ENCODE measurements at regions not wholly inside any gene's neighbourhood (a gene's known extent, or its start where the extent isn't known, plus 50 kb on each side); places are given as distances from the start of the nearest gene placed in this dataset.

GRCh38 chr15:72998226-72998625, 54.0 kb upstream of the NEO1 start:
- TF ChIP-seq POLR2A (IDR thresholded peaks at IDR 0.05): no peak
- TF ChIP-seq, protein P1, sequence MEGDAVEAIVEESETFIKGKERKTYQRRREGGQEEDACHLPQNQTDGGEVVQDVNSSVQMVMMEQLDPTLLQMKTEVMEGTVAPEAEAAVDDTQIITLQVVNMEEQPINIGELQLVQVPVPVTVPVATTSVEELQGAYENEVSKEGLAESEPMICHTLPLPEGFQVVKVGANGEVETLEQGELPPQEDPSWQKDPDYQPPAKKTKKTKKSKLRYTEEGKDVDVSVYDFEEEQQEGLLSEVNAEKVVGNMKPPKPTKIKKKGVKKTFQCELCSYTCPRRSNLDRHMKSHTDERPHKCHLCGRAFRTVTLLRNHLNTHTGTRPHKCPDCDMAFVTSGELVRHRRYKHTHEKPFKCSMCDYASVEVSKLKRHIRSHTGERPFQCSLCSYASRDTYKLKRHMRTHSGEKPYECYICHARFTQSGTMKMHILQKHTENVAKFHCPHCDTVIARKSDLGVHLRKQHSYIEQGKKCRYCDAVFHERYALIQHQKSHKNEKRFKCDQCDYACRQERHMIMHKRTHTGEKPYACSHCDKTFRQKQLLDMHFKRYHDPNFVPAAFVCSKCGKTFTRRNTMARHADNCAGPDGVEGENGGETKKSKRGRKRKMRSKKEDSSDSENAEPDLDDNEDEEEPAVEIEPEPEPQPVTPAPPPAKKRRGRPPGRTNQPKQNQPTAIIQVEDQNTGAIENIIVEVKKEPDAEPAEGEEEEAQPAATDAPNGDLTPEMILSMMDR (IDR thresholded peaks at IDR 0.05): no peak
- no peak for DNase-seq
- Histone ChIP-seq H3K27ac (no peak overlapping the region), H3K27me3 (no peaks in the 10 kb centered on the region), H3K36me3 (no peaks in the 10 kb centered on the region), H3K4me1 (peaks cover 7 to 8% of the 10 kb centered on the region in 2 donors), H3K9me3 (no peaks in the 10 kb centered on the region), H3K4me3 (replicated peaks in 1 of 3) (no peak overlapping the region)
- intact Hi-C loops (cut with DNase I): no loop called here
- WGBS, 2 donors: 82 to 84% methylated on average over 7 of the region's 7 CpGs

DNA sequence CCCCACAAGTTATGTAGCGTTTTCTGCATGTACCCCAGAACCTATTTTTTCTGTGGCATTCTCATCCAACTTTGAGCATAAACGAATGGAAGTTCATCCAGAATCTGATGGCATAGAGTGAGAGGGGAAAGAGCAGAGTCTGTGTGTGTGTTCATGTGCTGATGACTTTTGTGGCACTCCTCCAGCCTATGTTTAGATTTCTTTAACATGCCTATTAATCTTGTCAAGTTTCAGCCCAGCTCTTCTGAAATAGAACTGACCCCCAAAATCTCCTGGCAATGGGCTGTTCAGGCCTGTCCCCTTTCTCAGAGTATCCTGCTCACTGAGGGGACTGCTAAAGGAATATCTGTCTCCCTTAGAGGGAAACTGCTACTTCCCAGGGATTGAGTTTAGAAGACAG, 56.4 kb upstream of the NEO1 start:
- no peaks in the 10 kb centered on the region for H3K36me3 ChIP-seq
- TF ChIP-seq POLR2A (IDR thresholded peaks at IDR 0.05): no peak
- TF ChIP-seq, protein P1 (IDR thresholded peaks at IDR 0.05): no peak
- no peak for DNase-seq
- intact Hi-C loops (cut with DNase I): no loop called here
- peaks cover 7 to 8% of the 10 kb centered on the region in 2 donors for H3K4me1 ChIP-seq
- H3K9me3 ChIP-seq: no peaks in the 10 kb centered on the region
- no peak overlapping the region for H3K27ac ChIP-seq
- no peak overlapping the region for H3K4me3 ChIP-seq (replicated peaks in 1 of 3)
- 76 to 96% methylated on average over 2 of the region's 2 CpGs for WGBS, 2 donors
- H3K27me3 ChIP-seq: no peaks in the 10 kb centered on the region

DNA sequence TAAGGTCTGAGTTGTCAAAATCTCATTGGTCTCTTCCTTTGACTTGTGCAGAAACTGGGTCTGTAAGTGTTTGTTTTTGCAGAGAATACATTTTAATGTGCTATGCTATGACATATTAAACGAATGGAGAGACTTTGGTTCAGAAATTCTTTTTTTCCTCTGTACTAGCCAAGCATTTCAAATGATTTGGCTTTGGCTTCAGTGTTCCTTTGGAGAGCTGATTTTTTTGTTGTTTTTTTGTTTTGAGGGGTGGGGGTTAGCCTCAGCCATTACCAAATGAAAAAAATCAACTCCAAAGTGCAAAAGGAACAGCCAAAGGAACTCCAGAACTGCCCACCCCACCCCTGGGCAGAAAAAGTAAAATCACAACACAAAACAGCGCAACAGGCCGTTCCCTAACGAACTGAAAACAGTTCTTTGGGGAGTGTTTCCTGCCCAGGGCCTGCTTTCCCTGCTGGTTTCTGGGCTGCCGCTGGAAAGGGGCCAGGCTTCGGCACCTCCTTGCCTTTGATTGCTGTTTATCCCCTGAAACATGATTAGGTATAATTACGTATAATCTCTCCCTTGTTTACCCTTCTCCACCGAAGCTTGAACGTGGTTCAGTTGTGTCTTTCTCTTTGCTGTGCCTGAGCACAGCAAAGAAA, 57.6 kb upstream of the NEO1 start:
- intact Hi-C loops (cut with DNase I): no loop called here
- Histone ChIP-seq H3K27ac (peak overlapping the region; percentile 10 to 41 (median 21)), H3K9me3 (no peaks in the 10 kb centered on the region), H3K27me3 (no peaks in the 10 kb centered on the region), H3K4me3 (replicated peaks in 1 of 3) (no peak overlapping the region), H3K36me3 (no peaks in the 10 kb centered on the region), H3K4me1 (peaks cover 7 to 8% of the 10 kb centered on the region in 2 donors)
- DNase-seq: peak; percentile 26 to 53
- TF ChIP-seq POLR2A (IDR thresholded peaks at IDR 0.05): no peak
- TF ChIP-seq, protein P1 (IDR thresholded peaks at IDR 0.05): no peak
- WGBS, 2 donors: 28 to 40% methylated on average over 9 of the region's 9 CpGs

DNA sequence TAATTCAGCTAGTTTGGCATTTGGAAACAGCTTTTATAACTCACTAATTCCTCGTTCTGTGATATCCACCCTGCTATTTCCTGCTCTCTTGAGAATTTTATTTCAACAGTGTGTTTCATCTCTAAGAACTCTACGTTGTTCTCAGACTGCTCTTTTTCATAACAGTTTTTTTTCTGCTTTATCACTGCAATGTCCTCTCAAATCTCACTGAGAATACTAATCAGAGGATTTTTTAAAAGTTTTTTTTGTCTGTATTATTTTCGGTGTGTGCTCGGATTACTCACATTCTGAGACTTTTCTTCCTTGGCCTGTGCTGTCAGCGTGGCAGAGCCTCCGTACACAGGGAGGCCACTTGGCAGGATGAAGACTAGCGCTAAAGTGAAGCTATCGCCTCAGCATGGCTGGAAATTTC, 59.4 kb upstream of the NEO1 start:
- no peaks in the 10 kb centered on the region for H3K36me3 ChIP-seq
- intact Hi-C loops (cut with DNase I): no loop called here
- no peaks in the 10 kb centered on the region for H3K9me3 ChIP-seq
- TF ChIP-seq, protein P1 (IDR thresholded peaks at IDR 0.05): no peak
- no peak for TF ChIP-seq POLR2A (IDR thresholded peaks at IDR 0.05)
- WGBS, 2 donors: 77 to 86% methylated on average over 8 of the region's 8 CpGs
- DNase-seq: no peak
- H3K4me3 ChIP-seq (replicated peaks in 1 of 3): no peak overlapping the region
- H3K27me3 ChIP-seq: no peaks in the 10 kb centered on the region
- peaks cover 7 to 8% of the 10 kb centered on the region in 2 donors for H3K4me1 ChIP-seq
- peak overlapping the region in 1 of 3 donors; percentile 10 for H3K27ac ChIP-seq

DNA sequence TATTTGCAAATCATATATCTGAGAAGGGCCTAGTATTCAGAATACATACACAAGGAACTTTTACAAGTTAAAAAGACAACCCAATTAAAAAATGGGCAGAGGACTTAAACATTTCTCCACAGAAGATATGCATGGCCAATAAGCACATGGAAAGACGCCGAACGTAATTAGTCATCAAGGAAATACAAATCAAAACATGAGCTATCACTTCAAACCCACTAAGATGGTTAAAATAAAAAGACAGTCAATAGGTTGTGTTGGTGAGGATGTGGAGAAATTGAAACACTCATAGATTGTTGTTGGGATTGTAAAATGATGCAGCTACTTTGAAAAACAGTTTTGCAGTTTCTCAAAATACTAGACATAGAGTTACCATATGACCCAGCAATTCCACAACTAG, 61.2 kb upstream of the NEO1 start:
- Histone ChIP-seq H3K4me3 (replicated peaks in 1 of 3) (no peak overlapping the region), H3K27me3 (no peaks in the 10 kb centered on the region), H3K4me1 (peaks cover 7 to 8% of the 10 kb centered on the region in 2 donors), H3K36me3 (no peaks in the 10 kb centered on the region), H3K9me3 (no peaks in the 10 kb centered on the region), H3K27ac (no peak overlapping the region)
- intact Hi-C loops (cut with DNase I): no loop called here
- WGBS, 2 donors: 91 to 94% methylated on average over 3 of the region's 3 CpGs
- TF ChIP-seq, protein P1 (IDR thresholded peaks at IDR 0.05): no peak
- no peak for TF ChIP-seq POLR2A (IDR thresholded peaks at IDR 0.05)
- no peak for DNase-seq

Measured in thyroid gland (tissue), 4 donors.